ENCODE measurements at regions not wholly inside any gene's neighbourhood (a gene's known extent, or its start where the extent isn't known, plus 50 kb on each side); places are given as distances from the start of the nearest gene placed in this dataset.

- TF ChIP-seq CTCF (IDR thresholded peaks at IDR 0.05; ENCODE audit: borderline replicate concordance, insufficient read depth, low read depth, low read length) = no peak
- no peak overlapping the region for H3K4me3 ChIP-seq (ENCODE audit: low read depth, low read length)
Measured at GRCh38 chr13:109631069-109631468, 155.3 kb downstream of the IRS2 start.

GRCh38 chr13:109630271-109630670 is 156.1 kb downstream of the IRS2 start:
- H3K4me3 ChIP-seq (ENCODE audit: low read depth, low read length) = no peak overlapping the region
- no peak for TF ChIP-seq CTCF (IDR thresholded peaks at IDR 0.05; ENCODE audit: borderline replicate concordance, insufficient read depth, low read depth, low read length)

- no peak for TF ChIP-seq CTCF (IDR thresholded peaks at IDR 0.05; ENCODE audit: borderline replicate concordance, insufficient read depth, low read depth, low read length)
- no peak overlapping the region for H3K4me3 ChIP-seq (ENCODE audit: low read depth, low read length)
Measured at GRCh38 chr13:109629737-109630136, 156.6 kb downstream of the IRS2 start.

GRCh38 chr13:109628251-109628699 is 158.1 kb downstream of the IRS2 start:
- H3K4me3 ChIP-seq (ENCODE audit: low read depth, low read length) = no peak overlapping the region
- no peak for TF ChIP-seq CTCF (IDR thresholded peaks at IDR 0.05; ENCODE audit: borderline replicate concordance, insufficient read depth, low read depth, low read length)

GRCh38 chr13:109627649-109628048 is 158.7 kb downstream of the IRS2 start:
- H3K4me3 ChIP-seq (ENCODE audit: low read depth, low read length) = no peak overlapping the region
- no peak for TF ChIP-seq CTCF (IDR thresholded peaks at IDR 0.05; ENCODE audit: borderline replicate concordance, insufficient read depth, low read depth, low read length)

- no peak for TF ChIP-seq CTCF (IDR thresholded peaks at IDR 0.05; ENCODE audit: borderline replicate concordance, insufficient read depth, low read depth, low read length)
- no peak overlapping the region for H3K4me3 ChIP-seq (ENCODE audit: low read depth, low read length)
Measured at GRCh38 chr13:109626386-109627171, 159.8 kb downstream of the IRS2 start.

GRCh38 chr13:109625156-109625555 is 161.2 kb downstream of the IRS2 start:
- no peak for TF ChIP-seq CTCF (IDR thresholded peaks at IDR 0.05; ENCODE audit: borderline replicate concordance, insufficient read depth, low read depth, low read length)

More at GRCh38 chr13:109625156-109625555, 161.2 kb downstream of the IRS2 start:
- H3K4me3 ChIP-seq (ENCODE audit: low read depth, low read length) = no peak overlapping the region

Measured in GM12875 (cell line).